Mucosa of stomach (tissue), 1 donor: ENCODE measurements at regions not wholly inside any gene's neighbourhood (a gene's known extent, or its start where the extent isn't known, plus 50 kb on each side); places are given as distances from the start of the nearest gene placed in this dataset.

Source experiments
- H3K27me3 ChIP-seq: one replicate; pipeline ENCODE4 v1.7.0; 2013; ENCODE audit warnings: mild to moderate bottlenecking, low read length; ENCODE audit not compliant: control insufficient read depth, insufficient read depth
- H3K36me3 ChIP-seq: one replicate; pipeline ENCODE4 v1.7.0; 2013; ENCODE audit warnings: low read length; ENCODE audit not compliant: control insufficient read depth, insufficient read depth
- H3K4me1 ChIP-seq: one replicate; pipeline ENCODE4 v1.7.0; 2013; ENCODE audit warnings: mild to moderate bottlenecking, low read length; ENCODE audit not compliant: control insufficient read depth, insufficient read depth
- H3K4me3 ChIP-seq: one replicate; pipeline ENCODE4 v1.7.0; 2013; ENCODE audit warnings: low read length
- H3K9ac ChIP-seq: one replicate; pipeline ENCODE4 v1.7.0; 2013; ENCODE audit warnings: mild to moderate bottlenecking, low read length, moderate library complexity
- H3K9me3 ChIP-seq: one replicate; pipeline ENCODE4 v1.7.0; 2013; ENCODE audit warnings: mild to moderate bottlenecking, low read length, moderate library complexity; ENCODE audit not compliant: control insufficient read depth
- donor health status: Pancreatic carcinoma.

DNA sequence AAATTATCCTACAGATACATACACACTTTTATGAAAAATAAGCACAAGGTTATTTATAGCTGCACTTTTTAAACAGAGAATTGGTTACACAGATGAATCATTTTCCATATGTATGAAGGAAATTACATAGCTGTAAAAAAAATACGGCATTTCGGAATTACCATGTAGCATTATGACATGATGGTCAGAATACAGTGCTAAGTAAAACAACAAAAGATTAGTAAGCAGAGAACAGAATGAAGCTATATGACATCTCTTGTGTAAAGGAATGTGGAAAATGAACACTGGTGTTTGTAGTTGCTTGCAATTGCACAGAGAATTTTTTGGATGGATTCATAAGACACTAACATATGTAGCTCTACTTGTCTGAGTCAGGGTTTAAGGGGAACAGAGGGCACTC lies 1222.0 kb upstream of the PRKX start:
- Histone ChIP-seq H3K4me1 (no peaks in the 10 kb centered on the region), H3K27me3 (no peaks in the 10 kb centered on the region), H3K9me3 (no peaks in the 10 kb centered on the region), H3K4me3 (no peak overlapping the region), H3K9ac (no peak overlapping the region), H3K36me3 (no peaks in the 10 kb centered on the region)

DNA sequence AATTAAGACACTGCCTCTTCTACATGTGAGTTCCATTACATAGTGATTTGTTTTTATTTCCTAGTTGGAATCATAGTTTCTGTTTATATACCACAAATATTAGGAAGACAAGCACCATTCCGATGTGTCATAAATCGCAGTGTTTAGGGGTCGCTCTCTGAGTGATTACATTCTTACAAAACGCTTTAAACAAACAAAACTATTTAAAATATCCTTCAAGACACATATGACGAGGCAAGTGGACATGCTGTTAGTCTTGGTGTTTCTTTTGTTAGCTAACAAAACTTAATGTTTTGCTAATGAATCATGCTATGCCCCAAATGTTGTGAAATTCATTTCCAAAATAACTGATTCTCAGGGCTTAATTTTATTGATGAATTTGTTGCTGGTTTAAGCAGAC lies 1219.3 kb upstream of the PRKX start:
- H3K27me3 ChIP-seq, result no peaks in the 10 kb centered on the region
- H3K4me3 ChIP-seq, result no peak overlapping the region
- no peak overlapping the region for H3K9ac ChIP-seq
- H3K4me1 ChIP-seq, result no peaks in the 10 kb centered on the region
- no peaks in the 10 kb centered on the region for H3K9me3 ChIP-seq
- no peaks in the 10 kb centered on the region for H3K36me3 ChIP-seq

DNA sequence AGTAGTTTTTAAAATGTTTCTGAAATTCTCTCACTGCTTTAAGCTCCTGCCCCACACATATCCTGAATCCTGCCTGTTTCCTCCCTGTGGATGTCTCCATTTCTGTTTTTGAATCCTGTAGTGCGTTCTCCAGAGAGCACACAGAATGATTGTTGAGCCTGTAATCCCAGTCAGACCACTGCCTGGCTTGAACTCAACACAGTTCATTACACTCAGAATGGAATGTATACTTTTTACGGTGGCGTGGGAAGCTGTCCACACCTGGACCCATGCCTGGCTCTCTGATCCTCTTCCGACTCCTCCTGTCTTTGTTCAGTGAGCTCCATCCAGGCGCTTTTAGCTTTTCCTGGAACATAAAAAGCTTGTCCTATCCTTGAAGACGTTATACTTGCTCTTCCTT lies 1217.0 kb upstream of the PRKX start:
- no peaks in the 10 kb centered on the region for H3K27me3 ChIP-seq
- no peaks in the 10 kb centered on the region for H3K4me1 ChIP-seq
- H3K4me3 ChIP-seq, result no peak overlapping the region
- H3K9me3 ChIP-seq, result no peaks in the 10 kb centered on the region
- H3K36me3 ChIP-seq, result no peaks in the 10 kb centered on the region
- H3K9ac ChIP-seq, result no peak overlapping the region

DNA sequence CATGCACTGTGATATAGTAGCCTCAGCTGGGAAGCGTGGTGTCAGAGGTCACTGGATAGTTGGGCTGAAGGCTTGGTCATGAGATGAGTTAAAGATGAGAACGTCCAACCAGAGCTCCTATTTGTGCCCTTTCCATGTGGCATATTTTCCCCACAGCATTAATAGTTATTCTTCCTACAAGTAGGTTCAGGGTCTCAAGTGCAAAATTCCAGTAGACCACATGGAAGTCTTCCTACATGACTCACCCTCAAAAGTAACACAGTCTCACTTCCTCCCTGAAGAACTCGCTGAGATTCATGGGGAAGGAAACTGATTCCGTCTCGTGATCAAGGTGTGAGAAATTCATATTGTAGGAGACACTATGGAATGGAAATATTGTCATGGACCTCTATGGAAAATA lies 1212.5 kb upstream of the PRKX start:
- no peaks in the 10 kb centered on the region for H3K9me3 ChIP-seq
- H3K4me3 ChIP-seq, result no peak overlapping the region
- H3K9ac ChIP-seq, result no peak overlapping the region
- H3K4me1 ChIP-seq, result no peaks in the 10 kb centered on the region
- no peaks in the 10 kb centered on the region for H3K36me3 ChIP-seq
- H3K27me3 ChIP-seq, result no peaks in the 10 kb centered on the region

DNA sequence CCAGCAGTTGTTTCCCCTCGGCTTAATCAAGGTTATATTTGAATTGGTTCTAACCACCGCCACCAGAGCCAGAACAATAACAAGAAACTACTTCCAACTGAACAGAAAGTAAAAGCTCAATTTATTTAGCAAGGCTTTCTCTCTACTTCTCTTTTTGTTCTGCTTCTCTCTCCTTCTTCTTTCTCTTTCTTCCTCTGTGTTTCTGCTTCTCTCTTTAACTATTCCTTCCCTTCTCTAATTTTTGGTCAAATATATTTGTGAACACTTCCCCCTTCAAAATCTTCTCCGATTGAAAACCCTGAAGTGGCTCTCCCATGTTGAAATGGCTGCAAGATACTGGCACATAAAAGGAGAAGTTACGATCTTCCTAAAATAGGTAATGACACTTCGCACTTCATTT lies 1195.9 kb upstream of the PRKX start:
- Histone ChIP-seq H3K4me3 (no peak overlapping the region), H3K9ac (no peak overlapping the region), H3K36me3 (no peaks in the 10 kb centered on the region), H3K27me3 (no peaks in the 10 kb centered on the region), H3K4me1 (no peaks in the 10 kb centered on the region), H3K9me3 (no peaks in the 10 kb centered on the region)

DNA sequence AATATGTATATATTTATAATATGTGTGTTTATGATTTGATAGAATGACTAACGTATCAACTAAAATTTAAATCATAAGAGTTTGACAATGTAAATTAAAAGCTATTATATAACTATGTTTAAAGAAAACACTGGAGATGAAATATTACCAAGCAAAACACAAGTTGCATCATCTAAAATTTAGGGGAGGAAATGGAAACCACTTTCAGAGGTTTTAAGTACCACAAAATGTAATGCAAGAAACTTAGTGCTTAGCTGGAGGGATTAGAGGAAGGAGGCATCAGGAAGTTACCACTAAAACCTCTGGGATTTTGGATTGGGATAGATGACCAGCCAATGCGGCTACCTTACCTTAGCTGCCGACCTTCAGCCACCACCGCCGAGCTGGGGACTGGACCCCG lies 1192.1 kb upstream of the PRKX start:
- Histone ChIP-seq H3K9ac (no peak overlapping the region), H3K9me3 (no peaks in the 10 kb centered on the region), H3K4me3 (no peak overlapping the region), H3K4me1 (no peaks in the 10 kb centered on the region), H3K36me3 (no peaks in the 10 kb centered on the region), H3K27me3 (no peaks in the 10 kb centered on the region)

DNA sequence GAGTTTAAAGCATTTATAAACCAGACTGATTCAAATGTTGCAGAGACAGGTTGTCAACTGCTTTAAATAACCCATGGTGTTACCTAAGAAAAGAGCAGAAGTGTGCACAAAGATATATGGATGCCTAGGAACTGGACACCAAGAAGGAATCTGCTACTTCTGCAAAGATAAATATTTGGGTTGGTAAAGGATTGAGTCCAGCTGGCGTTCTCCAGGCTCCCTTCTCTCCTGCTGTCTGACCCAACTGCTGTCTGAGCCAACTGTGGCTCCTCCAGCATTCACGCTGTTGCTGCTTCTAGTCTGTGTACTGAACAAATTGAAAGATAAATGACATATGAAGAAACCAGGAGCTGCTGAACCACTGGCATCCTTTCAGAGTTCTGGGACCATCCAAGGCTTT lies 1167.8 kb upstream of the PRKX start:
- H3K27me3 ChIP-seq, result no peaks in the 10 kb centered on the region
- H3K36me3 ChIP-seq, result no peaks in the 10 kb centered on the region
- no peaks in the 10 kb centered on the region for H3K4me1 ChIP-seq
- no peak overlapping the region for H3K4me3 ChIP-seq
- H3K9me3 ChIP-seq, result no peaks in the 10 kb centered on the region
- H3K9ac ChIP-seq, result no peak overlapping the region

DNA sequence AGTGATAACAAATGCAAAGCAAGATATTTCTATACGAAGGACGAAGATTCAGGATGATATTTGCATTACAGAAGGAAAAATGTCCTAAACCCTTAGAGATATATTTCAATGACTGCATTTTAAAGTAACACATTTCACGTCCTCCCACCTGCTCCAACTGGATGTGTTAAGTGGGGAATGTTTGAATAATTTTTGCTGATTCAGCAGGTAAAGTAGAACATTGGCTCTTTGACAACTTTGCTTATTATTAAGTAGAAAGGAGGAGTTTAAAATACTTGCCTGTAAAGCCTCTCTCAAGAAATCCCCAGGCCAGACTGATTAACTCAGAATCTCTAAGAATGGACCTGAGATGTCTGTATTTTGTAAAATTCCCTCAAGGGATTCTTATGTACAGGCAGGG lies 1165.2 kb upstream of the PRKX start:
- Histone ChIP-seq H3K9me3 (no peaks in the 10 kb centered on the region), H3K4me3 (no peak overlapping the region), H3K36me3 (no peaks in the 10 kb centered on the region), H3K4me1 (no peaks in the 10 kb centered on the region), H3K9ac (no peak overlapping the region), H3K27me3 (no peaks in the 10 kb centered on the region)

DNA sequence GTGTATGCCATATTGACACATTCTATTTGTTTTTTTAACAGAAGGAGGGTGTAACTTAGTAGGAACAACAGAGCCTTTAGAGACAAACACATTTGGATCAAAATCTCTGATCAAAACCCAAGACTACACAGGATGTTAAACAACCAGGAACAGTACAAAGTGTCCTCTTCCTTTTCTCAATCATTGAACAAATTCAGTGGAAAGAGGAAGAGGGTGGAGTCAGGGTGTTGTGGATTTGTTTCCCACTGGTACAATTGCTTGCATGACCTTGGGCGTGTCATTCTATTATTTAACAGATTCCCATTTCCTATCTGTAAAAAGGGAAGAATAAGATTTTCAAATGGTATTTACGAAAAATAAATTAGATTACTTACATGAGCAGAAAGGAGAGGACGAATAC lies 1162.8 kb upstream of the PRKX start:
- no peaks in the 10 kb centered on the region for H3K27me3 ChIP-seq
- no peaks in the 10 kb centered on the region for H3K4me1 ChIP-seq
- no peaks in the 10 kb centered on the region for H3K9me3 ChIP-seq

GRCh38 chrX:4851534-4851933 lies 1138.1 kb upstream of the PRKX start:
- Histone ChIP-seq H3K4me3 (no peak overlapping the region), H3K9me3 (no peaks in the 10 kb centered on the region), H3K27me3 (no peaks in the 10 kb centered on the region), H3K9ac (no peak overlapping the region), H3K36me3 (no peaks in the 10 kb centered on the region), H3K4me1 (no peaks in the 10 kb centered on the region)

More for the DNA sequence above, 1162.8 kb upstream of the PRKX start:
- H3K36me3 ChIP-seq, result no peaks in the 10 kb centered on the region
- H3K4me3 ChIP-seq, result no peak overlapping the region
- no peak overlapping the region for H3K9ac ChIP-seq

DNA sequence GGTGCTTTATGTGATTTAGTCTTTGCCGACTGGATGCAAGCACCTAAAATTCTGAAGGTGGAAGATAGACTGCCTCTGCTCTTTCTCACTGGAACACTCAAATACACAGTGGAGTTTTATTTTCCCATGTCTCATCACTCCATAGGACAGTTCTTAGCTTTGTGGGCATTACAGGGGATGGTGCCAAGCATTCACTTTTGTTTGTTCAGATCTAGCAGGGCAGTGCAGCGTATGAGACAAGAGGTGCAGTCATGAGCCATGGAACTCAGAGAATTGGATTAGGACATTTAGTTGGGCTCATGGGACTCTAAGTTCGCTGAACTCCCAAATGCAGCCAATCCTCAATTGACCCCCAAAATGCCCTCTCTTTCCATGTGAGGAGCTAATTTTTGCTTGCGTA lies 1136.9 kb upstream of the PRKX start:
- Histone ChIP-seq H3K9ac (no peak overlapping the region), H3K36me3 (no peaks in the 10 kb centered on the region), H3K4me3 (no peak overlapping the region), H3K4me1 (no peaks in the 10 kb centered on the region), H3K27me3 (no peaks in the 10 kb centered on the region), H3K9me3 (no peaks in the 10 kb centered on the region)

- H3K9me3 ChIP-seq, result no peaks in the 10 kb centered on the region
- no peaks in the 10 kb centered on the region for H3K36me3 ChIP-seq
- no peak overlapping the region for H3K9ac ChIP-seq
- H3K4me3 ChIP-seq, result no peak overlapping the region
- no peaks in the 10 kb centered on the region for H3K27me3 ChIP-seq
- no peaks in the 10 kb centered on the region for H3K4me1 ChIP-seq
Observed at GRCh38 chrX:4844376-4844775, 1130.9 kb upstream of the PRKX start.

GRCh38 chrX:4841216-4841745 lies 1127.8 kb upstream of the PRKX start:
- no peaks in the 10 kb centered on the region for H3K36me3 ChIP-seq
- H3K27me3 ChIP-seq, result no peaks in the 10 kb centered on the region
- H3K4me1 ChIP-seq, result no peaks in the 10 kb centered on the region
- no peak overlapping the region for H3K4me3 ChIP-seq
- no peaks in the 10 kb centered on the region for H3K9me3 ChIP-seq
- no peak overlapping the region for H3K9ac ChIP-seq
